ENCODE measurements at regions not wholly inside any gene's neighbourhood (a gene's known extent, or its start where the extent isn't known, plus 50 kb on each side); places are given as distances from the start of the nearest gene placed in this dataset.
"Not testable (repeated sequence)": the region's sequence is repeated elsewhere in the genome, so short reads cannot be mapped to it uniquely, and the experiment has no call there.

GRCh38 chr18:1294229-1294628 lies 389.6 kb downstream of the ADCYAP1 start:
- no peak for DNase-seq (ENCODE audit: low spot score)

GRCh38 chr18:1296237-1296636 lies 391.6 kb downstream of the ADCYAP1 start:
- DNase-seq (ENCODE audit: low spot score) = no peak

- DNase-seq (ENCODE audit: low spot score) = no peak
Measured at GRCh38 chr18:1302861-1303260, 398.2 kb downstream of the ADCYAP1 start.

DNA sequence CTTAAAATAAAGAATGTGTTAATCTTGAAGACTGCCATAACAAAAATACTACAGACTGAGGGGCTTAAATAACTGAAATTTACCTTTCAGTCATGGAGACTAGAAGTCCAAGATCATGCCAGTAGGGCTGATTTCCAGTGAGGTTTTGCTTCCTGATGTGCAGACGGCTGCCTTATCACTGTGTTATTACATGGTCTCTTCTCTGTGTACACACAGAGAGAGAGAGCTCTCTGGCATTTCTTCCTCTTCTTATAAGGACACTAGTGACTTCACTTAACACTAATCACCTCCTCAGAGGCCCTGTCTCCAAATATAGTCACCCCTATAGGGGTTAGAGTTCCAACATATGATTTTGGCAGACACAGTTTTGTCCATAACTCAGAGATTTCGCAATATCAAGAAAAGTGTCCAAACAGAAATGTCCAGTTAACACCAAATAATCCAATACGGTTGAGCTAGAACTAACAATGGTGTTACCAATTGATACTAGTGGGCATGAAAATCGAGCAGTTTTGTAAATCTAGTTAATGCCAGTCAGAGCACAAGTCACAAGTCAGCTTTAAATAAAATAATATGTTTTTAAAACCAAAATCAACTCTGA lies 399.8 kb downstream of the ADCYAP1 start:
- DNase-seq (ENCODE audit: low spot score) = no peak

GRCh38 chr18:1306641-1307040 lies 402.0 kb downstream of the ADCYAP1 start:
- DNase-seq (ENCODE audit: low spot score) = no peak

GRCh38 chr18:1308686-1309085 lies 404.0 kb downstream of the ADCYAP1 start:
- DNase-seq (ENCODE audit: low spot score) = no peak

DNA sequence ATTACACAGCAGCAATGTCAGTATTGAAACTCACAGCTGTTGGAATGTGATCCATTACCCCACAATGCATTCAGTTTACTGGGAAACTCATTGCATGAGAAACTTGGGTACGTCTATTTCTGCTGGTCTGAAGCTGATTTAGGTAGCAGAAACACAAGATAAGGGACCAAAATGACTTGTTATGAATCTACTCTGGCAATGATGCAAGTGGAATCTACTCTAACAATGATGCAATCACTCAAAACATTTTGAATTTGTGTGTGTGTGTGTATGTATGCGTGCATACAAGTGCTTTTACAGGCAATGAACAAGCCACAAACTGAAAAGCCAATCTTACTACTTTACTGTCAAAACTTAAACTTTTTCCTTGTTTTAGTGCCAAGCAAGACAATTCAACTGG lies 406.7 kb downstream of the ADCYAP1 start:
- no peak for DNase-seq (ENCODE audit: low spot score)

GRCh38 chr18:1335345-1335744 lies 430.7 kb downstream of the ADCYAP1 start:
- DNase-seq (ENCODE audit: low spot score) = not testable (repeated sequence)

GRCh38 chr18:1350931-1351450 lies 446.3 kb downstream of the ADCYAP1 start:
- DNase-seq (ENCODE audit: low spot score) = no peak

- no peak for DNase-seq (ENCODE audit: low spot score)
Measured at GRCh38 chr18:1353025-1353424, 448.4 kb downstream of the ADCYAP1 start.

- no peak for DNase-seq (ENCODE audit: low spot score)
Measured at GRCh38 chr18:1357724-1358123, 453.1 kb downstream of the ADCYAP1 start.

- DNase-seq (ENCODE audit: low spot score) = no peak
Measured at GRCh38 chr18:1361936-1362335, 457.3 kb downstream of the ADCYAP1 start.

GRCh38 chr18:1370552-1370951 lies 465.9 kb downstream of the ADCYAP1 start:
- DNase-seq (ENCODE audit: low spot score) = no peak

DNA sequence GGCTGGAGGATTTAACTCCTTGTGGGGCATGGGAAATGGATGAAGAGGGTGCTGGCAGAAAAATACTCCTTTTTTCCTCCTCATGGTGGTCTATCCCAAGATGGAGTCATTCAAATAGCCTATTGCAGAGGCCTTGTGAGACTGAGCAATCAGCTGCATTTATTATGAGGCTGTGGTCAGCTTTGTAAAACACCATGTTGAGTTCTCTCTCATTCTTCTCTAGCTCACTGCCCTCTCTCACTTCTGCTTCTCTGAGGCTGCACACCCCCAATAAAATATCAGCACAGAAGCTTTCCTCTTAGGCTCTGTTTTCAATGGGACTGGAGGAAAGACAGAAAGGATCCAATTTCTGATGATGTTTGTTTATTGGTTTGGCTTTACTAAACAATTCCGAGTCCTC lies 467.1 kb downstream of the ADCYAP1 start:
- DNase-seq (ENCODE audit: low spot score) = no peak

DNA sequence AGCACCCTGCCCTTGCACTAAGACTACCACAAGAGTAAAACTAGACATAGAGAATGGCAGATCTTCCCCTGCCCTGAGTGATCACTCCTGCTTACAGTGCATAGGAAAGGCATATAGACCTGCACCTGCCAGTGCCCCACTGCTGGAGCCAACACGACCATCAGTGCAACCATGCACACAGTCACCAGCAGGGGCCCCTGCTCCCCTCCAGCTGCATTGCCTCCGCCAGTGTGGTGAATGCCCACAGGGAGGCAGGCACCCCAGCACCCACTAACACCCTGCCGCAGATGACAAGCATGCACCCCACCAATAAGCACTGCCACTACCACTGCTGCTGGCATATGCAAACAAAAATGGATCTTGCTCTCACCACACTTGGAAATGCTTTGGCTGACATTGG lies 478.8 kb downstream of the ADCYAP1 start:
- no peak for DNase-seq (ENCODE audit: low spot score)

DNA sequence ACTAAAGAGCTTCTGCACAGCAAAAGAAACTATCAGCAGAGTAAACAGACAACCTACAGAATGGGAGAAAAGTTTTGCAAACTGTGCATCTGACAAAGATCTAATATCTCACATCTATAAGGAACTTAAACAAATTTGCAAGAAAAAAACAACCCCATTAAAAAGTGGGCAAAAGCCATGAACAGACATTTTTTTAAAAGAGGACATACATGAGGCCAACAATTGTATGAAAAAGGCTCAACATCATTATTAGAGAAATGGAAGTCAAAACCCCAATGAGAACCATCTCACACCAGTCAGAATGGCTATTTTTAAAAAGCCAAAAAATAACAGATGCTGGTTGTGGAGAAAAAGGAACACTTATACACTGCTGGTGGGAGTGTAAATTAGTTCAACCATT lies 483.8 kb downstream of the ADCYAP1 start:
- DNase-seq (ENCODE audit: low spot score) = not testable (repeated sequence)

- no peak for DNase-seq (ENCODE audit: low spot score)
Measured at GRCh38 chr18:1392046-1392445, 487.4 kb downstream of the ADCYAP1 start.

- DNase-seq (ENCODE audit: low spot score) = no peak
Measured at GRCh38 chr18:1392865-1393734, 488.4 kb downstream of the ADCYAP1 start.

- DNase-seq (ENCODE audit: low spot score) = no peak
Measured at GRCh38 chr18:1393929-1394328, 489.3 kb downstream of the ADCYAP1 start.

- no peak for DNase-seq (ENCODE audit: low spot score)
Measured at GRCh38 chr18:1394426-1394825, 489.8 kb downstream of the ADCYAP1 start.

GRCh38 chr18:1394966-1395365 lies 490.3 kb downstream of the ADCYAP1 start:
- no peak for DNase-seq (ENCODE audit: low spot score)

GRCh38 chr18:1408376-1408775 lies 503.7 kb downstream of the ADCYAP1 start:
- DNase-seq (ENCODE audit: low spot score) = no peak

DNA sequence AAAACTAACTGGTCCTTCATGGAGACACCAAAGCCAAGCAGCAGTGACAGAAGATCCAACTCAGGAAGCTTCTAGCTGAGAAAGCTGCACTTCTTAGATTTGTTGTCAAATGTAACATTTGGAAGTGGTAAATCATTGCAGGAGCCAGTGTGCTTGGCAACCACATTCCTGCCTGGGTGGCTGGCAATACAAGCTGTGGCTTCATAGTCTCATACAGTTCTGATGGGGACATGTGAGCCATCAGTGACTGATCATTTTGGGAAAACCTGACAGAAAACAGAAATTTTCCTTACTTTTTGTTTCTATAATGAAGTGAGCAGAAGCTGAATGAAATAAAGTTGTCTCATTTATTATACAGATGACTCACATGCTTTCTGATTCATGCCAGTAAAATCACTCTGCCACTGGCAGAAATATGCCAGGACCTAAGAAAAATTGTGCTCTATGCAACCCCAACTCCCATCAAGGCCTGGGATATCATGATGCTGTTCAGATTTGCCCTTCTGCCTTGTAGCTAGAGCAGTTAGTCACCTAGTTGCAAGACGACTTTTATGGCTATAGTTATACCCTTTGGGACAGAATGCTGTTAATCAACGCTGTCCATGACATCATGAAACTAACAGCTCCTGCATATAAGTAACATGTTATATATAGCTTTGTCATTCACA lies 508.1 kb downstream of the ADCYAP1 start:
- DNase-seq (ENCODE audit: low spot score) = no peak

All from CD4-positive, alpha-beta T cell treated with Interleukin-15 for 4 hours (primary cell).